ENCODE measurements at regions not wholly inside any gene's neighbourhood (a gene's known extent, or its start where the extent isn't known, plus 50 kb on each side); places are given as distances from the start of the nearest gene placed in this dataset.
A peak's percentile ranks its signal among the peaks of the same experiment; 100 is the strongest.

- DNase-seq: no peak
Observed at GRCh38 chr22:25351631-25352293, 132.3 kb downstream of the CRYBB2 start.

DNA sequence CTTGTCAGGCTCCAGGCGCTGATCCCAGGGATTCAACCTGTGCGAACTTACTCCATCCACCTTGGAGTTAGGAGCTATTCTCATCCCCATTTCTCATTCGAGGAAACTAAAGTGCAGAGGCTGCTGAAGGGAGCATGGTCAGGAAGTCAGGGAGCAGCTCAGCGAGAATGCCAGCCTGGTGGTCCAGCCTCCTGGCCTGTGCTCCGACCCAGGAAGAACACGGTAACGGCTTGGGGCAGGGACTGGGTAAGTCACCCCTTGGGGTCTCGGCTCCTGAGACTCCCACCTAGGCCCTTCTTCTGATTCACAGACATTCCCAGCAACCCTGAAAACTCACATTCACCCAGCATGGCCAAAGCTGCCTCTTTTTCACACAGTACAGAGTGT, 132.8 kb downstream of the CRYBB2 start:
- DNase-seq: no peak

DNA sequence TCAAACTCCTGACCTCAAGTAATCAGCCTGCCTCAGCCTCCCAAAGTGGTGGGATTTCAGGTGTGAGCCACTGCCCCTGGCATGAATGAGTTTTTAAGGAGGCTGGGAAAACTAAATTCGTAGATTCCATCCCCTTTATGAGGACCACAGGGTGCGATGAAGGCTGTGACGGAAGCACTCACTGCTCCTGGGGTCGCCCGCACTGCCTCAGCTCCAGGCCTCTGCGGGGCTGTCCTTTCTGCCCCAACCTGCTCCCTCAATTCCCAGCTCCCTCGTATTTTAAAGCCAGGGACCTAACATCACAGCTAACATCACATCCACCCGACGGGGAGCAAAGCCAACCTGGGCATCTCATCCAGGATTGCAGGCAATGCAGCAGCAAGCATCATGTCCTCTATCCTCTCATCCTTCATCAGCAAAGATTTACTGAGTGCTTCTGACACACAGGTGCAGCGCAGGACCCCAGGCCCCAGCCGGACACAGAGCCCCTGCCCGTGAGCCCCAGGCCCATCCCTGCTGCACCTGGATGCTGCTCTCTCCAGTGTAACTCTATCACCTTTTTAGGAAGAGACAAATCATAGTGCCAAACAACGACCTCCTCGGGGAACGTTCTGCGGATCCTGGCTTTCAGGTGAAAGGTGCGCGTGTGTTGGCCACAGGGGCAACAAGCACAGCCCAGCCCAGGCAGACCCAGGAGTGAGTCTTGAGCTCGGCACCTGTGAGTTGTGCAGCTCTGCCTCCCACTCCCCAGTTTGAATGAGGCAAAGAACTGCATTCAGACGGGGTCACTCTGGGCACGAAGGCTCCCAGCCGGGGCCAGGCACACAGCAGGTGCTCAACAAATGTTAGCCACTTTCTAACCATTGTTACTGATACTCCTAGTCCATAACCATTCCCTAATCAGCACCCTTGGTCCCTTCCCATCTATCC, 134.3 kb downstream of the CRYBB2 start:
- DNase-seq: no peak

GRCh38 chr22:25354456-25354855, 135.0 kb downstream of the CRYBB2 start:
- no peak for DNase-seq

- DNase-seq: no peak
Observed at GRCh38 chr22:25357132-25357455, 137.7 kb downstream of the CRYBB2 start.

DNA sequence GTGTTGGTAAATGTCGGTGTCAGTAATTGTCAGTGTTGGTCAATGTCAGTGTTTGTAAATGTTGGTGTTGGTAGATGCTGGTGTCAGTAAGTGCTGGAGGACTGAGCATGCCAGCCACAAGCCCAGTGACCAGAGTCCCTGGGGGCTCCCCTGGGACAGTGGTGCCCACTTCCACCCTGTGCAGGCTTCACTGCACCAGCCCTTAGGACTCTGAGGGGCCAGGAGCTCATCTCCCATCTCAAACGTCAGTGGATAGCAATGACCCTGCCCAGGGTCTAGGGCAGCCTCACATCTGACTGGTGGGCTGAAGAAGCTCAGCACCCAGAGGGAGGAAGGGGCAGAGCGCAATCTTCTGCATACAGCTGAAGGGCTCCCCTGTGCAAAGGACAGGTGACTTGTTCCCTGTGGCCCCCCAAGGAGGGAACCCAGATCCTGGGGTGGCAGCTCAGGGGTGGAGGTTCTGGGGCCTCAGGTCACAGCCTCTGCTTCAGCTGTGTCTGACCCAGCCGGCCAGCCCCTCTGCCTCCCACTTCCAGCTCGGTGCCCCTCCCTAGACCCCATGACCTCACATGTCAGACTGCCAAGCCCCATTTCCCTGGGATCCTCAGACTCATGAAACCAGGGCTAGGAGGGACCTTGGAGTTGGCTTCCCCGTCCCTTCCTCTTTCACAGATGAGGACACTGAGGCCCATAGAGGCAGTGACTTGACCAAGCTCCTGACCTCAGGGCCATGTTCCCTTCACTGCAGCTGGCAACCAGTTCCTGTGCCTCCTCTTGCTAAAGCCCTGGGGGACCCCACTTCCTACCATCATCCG, 138.4 kb downstream of the CRYBB2 start:
- no peak for DNase-seq

DNA sequence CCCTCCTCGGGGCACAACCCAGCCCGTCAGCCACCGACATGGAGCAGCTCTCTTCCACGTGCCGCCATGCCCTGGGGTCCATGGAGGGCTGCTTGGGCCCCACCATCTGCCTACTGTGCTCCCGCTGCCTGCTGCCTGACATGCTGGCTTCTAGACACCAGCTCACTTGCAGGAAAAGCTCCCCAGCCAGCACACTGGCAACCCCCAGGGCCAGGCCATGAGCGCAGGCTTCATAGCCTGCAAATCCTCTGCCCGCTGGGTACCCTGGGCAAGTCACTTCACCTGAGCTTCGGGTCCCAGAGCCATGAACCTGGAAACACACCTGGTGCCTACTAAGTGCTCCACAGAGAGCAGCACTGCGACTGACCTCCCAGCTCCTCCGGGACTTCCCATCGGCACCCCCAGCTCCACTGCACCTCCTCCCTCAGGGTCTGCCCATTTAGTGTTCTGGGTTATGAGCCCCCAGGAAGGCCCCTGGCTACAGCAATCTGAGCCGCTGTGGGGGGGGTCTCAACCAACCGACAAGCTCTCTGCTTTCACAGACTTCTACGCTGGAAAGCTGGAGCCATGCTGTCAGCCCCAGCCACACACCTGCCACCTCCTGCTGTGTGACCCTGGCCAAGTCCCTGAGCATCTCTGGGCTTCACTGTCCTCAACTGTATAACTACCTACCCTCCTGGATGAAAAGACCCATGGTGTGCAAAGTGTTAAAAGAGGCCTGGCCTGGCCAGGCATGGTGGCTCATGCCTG, 139.2 kb downstream of the CRYBB2 start:
- DNase-seq: no peak

GRCh38 chr22:25359601-25360261, 140.3 kb downstream of the CRYBB2 start:
- DNase-seq: no peak

DNA sequence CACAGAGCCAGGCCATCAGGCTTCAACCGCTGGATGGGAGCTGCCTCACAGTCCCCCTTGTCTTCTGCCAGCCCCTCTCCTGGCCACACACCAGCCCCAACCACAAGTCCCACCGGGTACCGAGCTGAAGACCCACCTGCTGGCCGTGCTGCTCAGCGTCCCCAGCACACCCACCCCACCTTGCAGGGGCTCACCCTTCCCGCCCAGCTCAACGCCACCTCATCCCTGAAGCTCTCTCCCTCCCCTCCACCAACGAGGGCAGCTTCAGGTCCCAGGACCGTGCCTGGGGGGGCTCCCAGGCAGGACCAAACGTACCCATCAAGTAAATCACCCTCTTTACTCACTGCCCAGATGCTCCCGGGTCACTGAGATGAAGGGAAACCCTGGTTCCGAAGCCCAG, 141.0 kb downstream of the CRYBB2 start:
- DNase-seq: no peak

DNA sequence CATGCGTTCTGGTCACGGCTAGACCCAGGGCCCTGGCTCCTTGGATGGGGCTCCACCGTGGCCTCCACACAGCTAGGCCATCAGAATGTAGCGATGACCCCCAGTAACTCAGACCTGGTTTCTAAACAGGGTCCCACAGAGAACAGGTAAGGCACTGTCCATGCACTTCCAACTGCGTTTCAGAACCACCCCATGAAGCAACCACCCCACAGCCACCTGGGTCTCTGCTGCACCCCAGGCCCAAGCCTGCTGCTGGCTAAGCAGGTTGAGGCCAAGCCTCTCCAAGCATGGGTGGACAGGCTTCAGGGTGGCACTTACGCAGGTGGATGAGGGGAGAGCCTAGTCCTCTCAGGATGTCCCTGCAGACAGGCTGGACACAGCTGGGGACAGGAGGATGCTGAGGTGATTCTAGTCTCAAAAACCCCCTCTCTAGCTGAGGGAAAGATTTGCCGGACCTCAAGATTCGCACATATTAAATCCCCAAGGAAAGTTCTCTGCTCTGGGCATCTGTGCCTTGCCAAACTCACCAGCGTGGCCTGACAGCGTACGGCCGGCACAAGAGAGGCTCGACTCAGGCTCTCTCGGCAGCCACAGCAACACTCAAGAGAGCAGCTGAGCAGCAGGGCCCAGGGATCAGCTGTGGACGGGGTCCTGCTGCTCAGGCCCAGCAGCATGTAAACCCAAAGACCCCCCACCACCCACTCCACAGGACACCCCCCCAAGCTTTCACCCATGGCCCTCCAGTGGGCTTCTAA, 141.6 kb downstream of the CRYBB2 start:
- DNase-seq: no peak

DNA sequence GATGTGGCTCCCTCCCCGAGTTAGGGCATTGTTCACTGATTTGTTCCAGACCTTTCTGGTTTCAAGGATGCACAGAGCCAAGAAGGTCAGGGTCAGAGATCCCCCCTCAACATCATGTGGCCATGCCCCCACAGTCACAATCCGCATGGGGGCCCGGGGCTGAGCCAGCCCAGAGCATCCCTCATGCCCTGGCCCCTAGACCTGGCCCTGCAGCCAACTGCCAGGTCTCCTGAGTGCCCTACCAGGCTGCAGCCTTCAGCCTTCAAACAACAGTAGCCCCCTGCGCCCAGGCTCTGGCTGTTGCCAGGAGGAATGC, 142.4 kb downstream of the CRYBB2 start:
- DNase-seq: no peak

- peak; percentile 73 for DNase-seq
Observed at GRCh38 chr22:25362215-25362882, 142.9 kb downstream of the CRYBB2 start.

- DNase-seq: no peak
Observed at GRCh38 chr22:25362883-25363240, 143.4 kb downstream of the CRYBB2 start.

DNA sequence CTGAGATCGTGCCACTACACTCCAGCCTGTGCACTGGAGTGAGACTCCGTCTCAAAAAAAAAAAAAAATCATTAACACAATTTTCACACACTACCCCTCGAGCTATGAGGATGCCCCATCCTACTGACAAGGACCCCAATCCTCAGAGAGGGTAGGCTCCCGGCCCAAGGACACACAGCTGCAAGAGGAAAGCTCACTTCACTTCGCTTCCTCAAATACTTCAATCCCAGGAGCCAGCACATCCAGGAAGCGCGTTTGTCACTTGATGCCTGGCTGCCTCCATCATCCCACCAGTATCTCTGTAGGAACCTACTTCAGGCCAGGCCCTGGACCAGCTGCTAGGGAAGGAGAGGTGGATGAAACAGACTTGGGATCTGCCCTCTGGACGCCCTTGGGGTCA, 144.0 kb downstream of the CRYBB2 start:
- DNase-seq: no peak

- no peak for DNase-seq
Observed at GRCh38 chr22:25364281-25364680, 144.8 kb downstream of the CRYBB2 start.

GRCh38 chr22:25364736-25365241, 145.3 kb downstream of the CRYBB2 start:
- DNase-seq: no peak

GRCh38 chr22:25365491-25366261, 146.2 kb downstream of the CRYBB2 start:
- DNase-seq: no peak

- DNase-seq: no peak
Observed at GRCh38 chr22:25366408-25366807, 147.0 kb downstream of the CRYBB2 start.

DNA sequence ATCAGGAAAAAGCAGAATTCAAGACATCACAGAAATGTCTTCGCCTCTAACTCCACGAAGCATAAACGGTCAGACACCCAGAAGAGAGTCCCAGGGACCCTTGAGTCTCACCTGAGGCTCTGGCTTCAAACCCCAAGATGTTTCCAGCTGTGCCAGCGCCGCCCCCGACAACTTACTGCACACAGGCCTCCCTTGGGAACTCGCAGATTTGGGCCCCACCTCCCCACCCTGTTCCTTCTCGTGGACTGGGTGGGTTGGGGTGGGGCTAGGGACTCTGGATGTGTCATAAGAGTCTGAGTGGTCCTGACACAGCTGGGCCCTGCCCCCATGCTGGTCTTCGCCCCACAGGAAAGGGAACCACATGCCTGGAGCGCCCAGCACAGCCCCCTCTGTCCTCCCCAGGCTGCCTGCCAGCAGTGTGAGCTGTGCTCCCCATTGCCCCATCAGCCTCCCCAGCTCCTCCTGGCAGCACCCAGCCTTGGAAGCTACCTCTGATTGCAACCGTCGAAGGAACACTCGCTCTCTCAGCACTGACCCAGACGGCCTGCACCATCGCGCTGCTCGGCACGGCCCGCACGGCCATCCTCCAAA, 147.5 kb downstream of the CRYBB2 start:
- no peak for DNase-seq

- no peak for DNase-seq
Observed at GRCh38 chr22:25367756-25368155, 148.3 kb downstream of the CRYBB2 start.
